Nephron (organoid): ENCODE measurements at regions not wholly inside any gene's neighbourhood (a gene's known extent, or its start where the extent isn't known, plus 50 kb on each side); places are given as distances from the start of the nearest gene placed in this dataset.

ENCODE experiments used
- H3K27ac Mint-ChIP-seq, 3 experiments: 2 replicates each; pipeline ENCODE4 v1.8.0; 2020; ENCODE audit warnings: mixed read lengths in 3 of 3, mild to moderate bottlenecking in 2 of 3, moderate library complexity in 1 of 3
- H3K27me3 Mint-ChIP-seq: 2 replicates; pipeline ENCODE4 v1.8.0; 2021; ENCODE audit warnings: low read depth, mild to moderate bottlenecking, moderate library complexity, mixed read lengths
- H3K36me3 Mint-ChIP-seq: 2 replicates; pipeline ENCODE4 v1.8.0; 2020; ENCODE audit warnings: low read depth, mixed read lengths
- H3K4me1 Mint-ChIP-seq: 2 replicates; pipeline ENCODE4 v1.8.0; 2020; ENCODE audit warnings: mixed read lengths
- H3K4me3 Mint-ChIP-seq, 3 experiments: 2 replicates each; pipeline ENCODE4 v1.8.0; 2020; ENCODE audit warnings: mild to moderate bottlenecking in 3 of 3, mixed read lengths in 3 of 3, moderate library complexity in 2 of 3
- H3K9me3 Mint-ChIP-seq: 2 replicates; pipeline ENCODE4 v1.8.0; 2020; ENCODE audit warnings: mixed read lengths
- TF ChIP-seq, protein P1 (sequence below), 3 experiments: fragments of 200-600 bp; sonication (generic); IDR thresholded peaks; one replicate each; pipeline ENCODE4 v1.5.0; 2021; ENCODE audit warnings: antibody characterized with exemption in 3 of 3; ENCODE audit not compliant: unreplicated experiment in 3 of 3

GRCh38 chr16:76668207-76668725 lies 391.1 kb downstream of the CNTNAP4 start:
- Mint-ChIP-seq H3K4me3 (no peak overlapping the region), H3K9me3 (no peaks in the 10 kb centered on the region), H3K27ac (no peak overlapping the region), H3K27me3 (no peaks in the 10 kb centered on the region), H3K36me3 (no peaks in the 10 kb centered on the region), H3K4me1 (no peaks in the 10 kb centered on the region)
- TF ChIP-seq, protein P1, sequence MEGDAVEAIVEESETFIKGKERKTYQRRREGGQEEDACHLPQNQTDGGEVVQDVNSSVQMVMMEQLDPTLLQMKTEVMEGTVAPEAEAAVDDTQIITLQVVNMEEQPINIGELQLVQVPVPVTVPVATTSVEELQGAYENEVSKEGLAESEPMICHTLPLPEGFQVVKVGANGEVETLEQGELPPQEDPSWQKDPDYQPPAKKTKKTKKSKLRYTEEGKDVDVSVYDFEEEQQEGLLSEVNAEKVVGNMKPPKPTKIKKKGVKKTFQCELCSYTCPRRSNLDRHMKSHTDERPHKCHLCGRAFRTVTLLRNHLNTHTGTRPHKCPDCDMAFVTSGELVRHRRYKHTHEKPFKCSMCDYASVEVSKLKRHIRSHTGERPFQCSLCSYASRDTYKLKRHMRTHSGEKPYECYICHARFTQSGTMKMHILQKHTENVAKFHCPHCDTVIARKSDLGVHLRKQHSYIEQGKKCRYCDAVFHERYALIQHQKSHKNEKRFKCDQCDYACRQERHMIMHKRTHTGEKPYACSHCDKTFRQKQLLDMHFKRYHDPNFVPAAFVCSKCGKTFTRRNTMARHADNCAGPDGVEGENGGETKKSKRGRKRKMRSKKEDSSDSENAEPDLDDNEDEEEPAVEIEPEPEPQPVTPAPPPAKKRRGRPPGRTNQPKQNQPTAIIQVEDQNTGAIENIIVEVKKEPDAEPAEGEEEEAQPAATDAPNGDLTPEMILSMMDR (IDR thresholded peaks at IDR 0.05; ENCODE audit: unreplicated experiment in 3 of 3) = no peak

DNA sequence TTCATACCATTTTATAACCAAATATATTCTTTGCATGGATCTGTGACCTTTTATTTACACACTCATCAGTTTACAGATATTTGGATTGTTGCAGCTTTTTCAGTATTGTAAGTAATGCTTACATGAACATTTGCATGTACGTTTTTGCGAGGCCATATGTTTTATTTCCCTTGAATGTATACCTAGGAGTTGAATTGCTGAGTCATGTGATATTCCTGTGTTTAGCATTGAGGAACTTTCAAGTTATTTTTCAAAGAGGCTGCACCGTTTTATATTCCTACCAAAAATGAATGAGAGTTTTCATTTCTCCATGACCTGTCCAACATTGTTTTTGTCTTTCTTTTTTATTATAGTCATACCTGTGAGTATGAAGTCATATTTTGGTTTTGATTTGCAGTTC lies 392.1 kb downstream of the CNTNAP4 start:
- no peaks in the 10 kb centered on the region for H3K4me1 Mint-ChIP-seq
- TF ChIP-seq, protein P1 (IDR thresholded peaks at IDR 0.05; ENCODE audit: unreplicated experiment in 3 of 3) = no peak

GRCh38 chr16:76670125-76670857 lies 393.1 kb downstream of the CNTNAP4 start:
- H3K4me3 Mint-ChIP-seq = no peak overlapping the region
- H3K9me3 Mint-ChIP-seq = no peaks in the 10 kb centered on the region
- H3K27ac Mint-ChIP-seq = no peak overlapping the region
- TF ChIP-seq, protein P1 (IDR thresholded peaks at IDR 0.05; ENCODE audit: unreplicated experiment in 3 of 3) = no peak
- no peaks in the 10 kb centered on the region for H3K4me1 Mint-ChIP-seq
- H3K36me3 Mint-ChIP-seq = no peaks in the 10 kb centered on the region
- H3K27me3 Mint-ChIP-seq = no peaks in the 10 kb centered on the region

More for the DNA sequence above, 392.1 kb downstream of the CNTNAP4 start:
- Mint-ChIP-seq H3K27ac (no peak overlapping the region), H3K9me3 (no peaks in the 10 kb centered on the region), H3K27me3 (no peaks in the 10 kb centered on the region), H3K4me3 (no peak overlapping the region), H3K36me3 (no peaks in the 10 kb centered on the region)

- Mint-ChIP-seq H3K27ac (no peak overlapping the region), H3K9me3 (peaks cover 6% of the 10 kb centered on the region), H3K4me3 (no peak overlapping the region), H3K27me3 (no peaks in the 10 kb centered on the region), H3K4me1 (no peaks in the 10 kb centered on the region), H3K36me3 (no peaks in the 10 kb centered on the region)
- TF ChIP-seq, protein P1 (IDR thresholded peaks at IDR 0.05; ENCODE audit: unreplicated experiment in 3 of 3) = no peak
These were observed 399.2 kb downstream of the CNTNAP4 start for GRCh38 chr16:76676356-76676755.

GRCh38 chr16:76681296-76681695 lies 404.1 kb downstream of the CNTNAP4 start:
- Mint-ChIP-seq H3K27me3 (no peaks in the 10 kb centered on the region), H3K36me3 (no peaks in the 10 kb centered on the region), H3K9me3 (peaks cover 6% of the 10 kb centered on the region), H3K27ac (no peak overlapping the region), H3K4me1 (peaks cover 4% of the 10 kb centered on the region), H3K4me3 (no peak overlapping the region)
- TF ChIP-seq, protein P1 (IDR thresholded peaks at IDR 0.05; ENCODE audit: unreplicated experiment in 3 of 3) = no peak

DNA sequence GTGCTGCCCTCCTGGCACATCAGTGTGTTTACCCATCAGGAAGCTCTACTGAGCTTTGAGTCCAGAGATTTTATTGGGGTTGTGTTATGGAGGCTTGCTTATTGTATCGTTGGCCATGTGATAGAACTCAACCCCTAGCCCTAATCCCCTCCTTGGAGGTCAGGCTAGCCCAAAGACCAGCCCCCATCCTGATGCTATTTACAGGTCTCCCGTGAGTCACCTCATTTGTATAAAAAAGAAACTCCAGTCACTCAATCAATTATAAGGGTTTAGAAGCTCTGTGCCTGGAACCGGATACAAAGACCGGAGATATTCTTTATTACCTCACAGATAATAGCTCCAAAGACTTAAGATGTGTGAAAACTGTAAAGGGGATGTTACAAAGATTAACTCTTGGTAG lies 405.9 kb downstream of the CNTNAP4 start:
- Mint-ChIP-seq H3K9me3 (peaks cover 6% of the 10 kb centered on the region), H3K27me3 (no peaks in the 10 kb centered on the region), H3K4me1 (peaks cover 4% of the 10 kb centered on the region), H3K36me3 (no peaks in the 10 kb centered on the region), H3K27ac (no peak overlapping the region), H3K4me3 (no peak overlapping the region)
- TF ChIP-seq, protein P1 (IDR thresholded peaks at IDR 0.05; ENCODE audit: unreplicated experiment in 3 of 3) = no peak
